ENCODE measurements at regions not wholly inside any gene's neighbourhood (a gene's known extent, or its start where the extent isn't known, plus 50 kb on each side); places are given as distances from the start of the nearest gene placed in this dataset.

DNA sequence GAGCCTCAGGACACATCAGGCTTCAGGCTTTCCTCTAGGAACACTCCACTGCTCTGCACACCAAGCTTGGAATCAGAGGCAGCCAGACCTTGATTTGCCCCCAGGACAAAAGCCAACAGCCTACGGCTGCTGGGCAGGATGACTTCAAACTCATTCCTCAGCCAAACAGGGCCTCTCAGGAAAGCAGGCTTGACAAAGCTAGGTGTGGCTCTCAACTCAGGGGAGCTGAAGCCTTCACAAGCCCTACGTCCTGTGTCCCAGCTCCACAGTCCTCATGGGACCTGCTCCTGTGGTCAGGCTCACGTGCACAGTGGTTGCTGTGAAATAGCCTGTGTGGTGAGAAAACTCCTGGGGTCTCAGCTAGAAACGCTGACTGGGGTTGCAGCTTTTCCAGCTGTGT is 398.9 kb upstream of the ZNF507 start:
- Histone ChIP-seq H3K9me3 (ENCODE audit: control insufficient read depth in 4 of 4, insufficient read depth in 3 of 4, low read length in 3 of 4) (no peaks in the 10 kb centered on the region), H3K27ac (ENCODE audit: low read depth in 1 of 2, low read length in 1 of 2) (no peak overlapping the region), H3K9ac (ENCODE audit: insufficient read depth in 1 of 2, low read length in 2 of 2) (no peak overlapping the region), H3K4me1 (ENCODE audit: control insufficient read depth in 5 of 5, insufficient read depth in 5 of 5, low read length in 5 of 5) (peaks cover 0 to 26% (median 9%) of the 10 kb centered on the region in 5 donors), H3K27me3 (ENCODE audit: control insufficient read depth in 3 of 3, insufficient read depth in 3 of 3, low read length in 2 of 3) (no peaks in the 10 kb centered on the region), H3K36me3 (ENCODE audit: control insufficient read depth in 4 of 4, insufficient read depth in 4 of 4, low read length in 4 of 4) (no peaks in the 10 kb centered on the region), H3K4me3 (no peak overlapping the region)
- TF ChIP-seq, protein P1, sequence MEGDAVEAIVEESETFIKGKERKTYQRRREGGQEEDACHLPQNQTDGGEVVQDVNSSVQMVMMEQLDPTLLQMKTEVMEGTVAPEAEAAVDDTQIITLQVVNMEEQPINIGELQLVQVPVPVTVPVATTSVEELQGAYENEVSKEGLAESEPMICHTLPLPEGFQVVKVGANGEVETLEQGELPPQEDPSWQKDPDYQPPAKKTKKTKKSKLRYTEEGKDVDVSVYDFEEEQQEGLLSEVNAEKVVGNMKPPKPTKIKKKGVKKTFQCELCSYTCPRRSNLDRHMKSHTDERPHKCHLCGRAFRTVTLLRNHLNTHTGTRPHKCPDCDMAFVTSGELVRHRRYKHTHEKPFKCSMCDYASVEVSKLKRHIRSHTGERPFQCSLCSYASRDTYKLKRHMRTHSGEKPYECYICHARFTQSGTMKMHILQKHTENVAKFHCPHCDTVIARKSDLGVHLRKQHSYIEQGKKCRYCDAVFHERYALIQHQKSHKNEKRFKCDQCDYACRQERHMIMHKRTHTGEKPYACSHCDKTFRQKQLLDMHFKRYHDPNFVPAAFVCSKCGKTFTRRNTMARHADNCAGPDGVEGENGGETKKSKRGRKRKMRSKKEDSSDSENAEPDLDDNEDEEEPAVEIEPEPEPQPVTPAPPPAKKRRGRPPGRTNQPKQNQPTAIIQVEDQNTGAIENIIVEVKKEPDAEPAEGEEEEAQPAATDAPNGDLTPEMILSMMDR (IDR thresholded peaks at IDR 0.05; ENCODE audit: control extremely low read depth, extremely low read depth), result no peak
- ATAC-seq (ENCODE audit: insufficient read depth, low FRiP score) (no peak), DNase-seq (no peak)
- 64 to 75% methylated on average over 4 of the region's 4 CpGs for WGBS, 2 donors

DNA sequence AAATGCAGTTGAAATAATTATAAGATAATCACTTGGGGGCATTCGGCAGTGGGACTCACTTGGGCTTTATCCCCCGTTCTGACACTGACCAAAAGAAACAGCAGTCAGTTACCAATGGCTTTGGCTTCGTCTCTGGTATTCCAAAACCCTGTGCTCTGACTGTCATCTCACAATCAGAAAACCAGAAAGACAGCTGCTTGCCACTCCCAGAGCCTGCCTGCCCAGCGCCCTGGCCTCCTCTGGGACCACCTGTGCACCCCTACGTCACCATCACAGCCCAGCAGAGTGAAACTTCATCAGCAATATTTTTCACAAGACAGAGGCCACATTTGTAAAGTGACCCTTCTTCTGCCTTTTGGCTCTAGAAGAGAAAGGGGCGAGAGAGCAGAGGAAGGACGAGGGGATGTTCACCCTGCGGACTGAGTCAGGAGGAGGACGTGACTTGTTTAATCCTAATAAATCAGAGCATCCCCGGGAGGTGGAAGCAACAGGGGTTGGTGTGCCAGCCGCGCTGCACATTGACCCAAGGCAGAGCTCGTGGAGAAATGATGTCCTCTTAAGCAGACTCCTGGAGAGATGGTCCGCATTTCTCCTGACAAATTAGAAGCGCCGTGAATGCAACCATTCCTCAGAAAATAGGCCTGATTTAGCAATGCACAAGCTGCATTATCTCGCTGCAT is 397.8 kb upstream of the ZNF507 start:
- TF ChIP-seq, protein P1 (IDR thresholded peaks at IDR 0.05; ENCODE audit: control extremely low read depth, extremely low read depth), result no peak
- Histone ChIP-seq H3K9me3 (ENCODE audit: control insufficient read depth in 4 of 4, insufficient read depth in 3 of 4, low read length in 3 of 4) (no peaks in the 10 kb centered on the region), H3K27ac (ENCODE audit: low read depth in 1 of 2, low read length in 1 of 2) (no peak overlapping the region), H3K9ac (ENCODE audit: insufficient read depth in 1 of 2, low read length in 2 of 2) (no peak overlapping the region), H3K4me1 (ENCODE audit: control insufficient read depth in 5 of 5, insufficient read depth in 5 of 5, low read length in 5 of 5) (peaks cover 0 to 26% (median 9%) of the 10 kb centered on the region in 5 donors), H3K27me3 (ENCODE audit: control insufficient read depth in 3 of 3, insufficient read depth in 3 of 3, low read length in 2 of 3) (no peaks in the 10 kb centered on the region), H3K4me3 (no peak overlapping the region), H3K36me3 (ENCODE audit: control insufficient read depth in 4 of 4, insufficient read depth in 4 of 4, low read length in 4 of 4) (no peaks in the 10 kb centered on the region)
- DNase-seq (no peak), ATAC-seq (ENCODE audit: insufficient read depth, low FRiP score) (no peak)
- 92 to 94% methylated on average over 17 of the region's 17 CpGs for WGBS, 2 donors

DNA sequence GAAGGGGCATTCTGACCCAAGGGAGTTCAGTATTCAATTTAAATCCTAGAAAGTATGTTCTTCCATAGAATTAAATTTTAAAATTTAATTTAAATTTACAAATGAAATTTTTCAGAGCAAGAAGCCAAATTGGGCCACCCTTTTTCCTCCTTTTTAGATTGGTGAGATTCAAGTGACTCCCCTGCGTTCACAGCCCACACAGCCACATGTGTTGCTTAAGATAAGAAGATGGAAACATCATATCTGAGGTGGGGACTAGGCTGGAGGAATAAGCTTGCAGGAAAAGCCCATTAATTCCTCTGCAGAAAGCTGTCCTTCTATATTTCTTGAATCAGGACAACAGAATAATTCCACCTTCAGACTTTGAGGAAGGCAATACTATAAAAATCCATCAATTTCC is 392.7 kb upstream of the ZNF507 start:
- Histone ChIP-seq H3K27ac (ENCODE audit: low read depth in 1 of 2, low read length in 1 of 2) (no peak overlapping the region), H3K4me3 (no peak overlapping the region), H3K36me3 (ENCODE audit: control insufficient read depth in 4 of 4, insufficient read depth in 4 of 4, low read length in 4 of 4) (no peaks in the 10 kb centered on the region), H3K27me3 (ENCODE audit: control insufficient read depth in 3 of 3, insufficient read depth in 3 of 3, low read length in 2 of 3) (no peaks in the 10 kb centered on the region), H3K9ac (ENCODE audit: insufficient read depth in 1 of 2, low read length in 2 of 2) (no peak overlapping the region), H3K4me1 (ENCODE audit: control insufficient read depth in 5 of 5, insufficient read depth in 5 of 5, low read length in 5 of 5) (peaks cover 0 to 11% (median 3%) of the 10 kb centered on the region in 5 donors), H3K9me3 (ENCODE audit: control insufficient read depth in 4 of 4, insufficient read depth in 3 of 4, low read length in 3 of 4) (peaks cover 0 to 2% (median 0%) of the 10 kb centered on the region in 4 donors)
- TF ChIP-seq, protein P1 (IDR thresholded peaks at IDR 0.05; ENCODE audit: control extremely low read depth, extremely low read depth), result no peak
- ATAC-seq (ENCODE audit: insufficient read depth, low FRiP score) (no peak), DNase-seq (no peak)
- 54 to 80% methylated on average over 1 of the region's 1 CpG for WGBS, 2 donors

DNA sequence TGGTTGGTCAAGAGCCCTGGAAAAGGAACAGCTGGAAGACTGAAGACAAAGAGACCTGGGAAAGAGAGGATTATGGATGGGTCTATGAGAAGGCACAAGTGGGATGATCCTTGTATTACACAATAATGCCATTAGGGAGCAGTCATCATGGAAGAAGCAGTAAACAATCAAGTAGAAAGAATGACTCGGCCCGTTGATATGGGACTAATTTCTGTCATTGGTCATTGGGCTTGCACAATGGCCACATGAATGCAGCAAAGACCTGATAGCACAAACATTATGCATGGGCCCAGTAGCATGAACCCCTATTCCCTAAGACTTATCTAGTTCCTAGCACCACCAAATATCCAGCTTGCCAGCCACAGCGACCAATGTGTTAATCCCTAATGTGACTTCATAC is 390.3 kb upstream of the ZNF507 start:
- ATAC-seq (ENCODE audit: insufficient read depth, low FRiP score) (no peak), DNase-seq (no peak)
- H3K27ac ChIP-seq (ENCODE audit: low read depth in 1 of 2, low read length in 1 of 2), result no peak overlapping the region
- H3K9ac ChIP-seq (ENCODE audit: insufficient read depth in 1 of 2, low read length in 2 of 2), result no peak overlapping the region
- H3K4me3 ChIP-seq, result no peak overlapping the region
- no peaks in the 10 kb centered on the region for H3K36me3 ChIP-seq (ENCODE audit: control insufficient read depth in 4 of 4, insufficient read depth in 4 of 4, low read length in 4 of 4)
- peaks cover 0 to 2% (median 0%) of the 10 kb centered on the region in 4 donors for H3K9me3 ChIP-seq (ENCODE audit: control insufficient read depth in 4 of 4, insufficient read depth in 3 of 4, low read length in 3 of 4)
- TF ChIP-seq, protein P1 (IDR thresholded peaks at IDR 0.05; ENCODE audit: control extremely low read depth, extremely low read depth), result no peak
- H3K4me1 ChIP-seq (ENCODE audit: control insufficient read depth in 5 of 5, insufficient read depth in 5 of 5, low read length in 5 of 5), result peaks cover 0 to 21% (median 6%) of the 10 kb centered on the region in 5 donors
- WGBS, 2 donors, result 90 to 94% methylated on average over 3 of the region's 3 CpGs
- no peaks in the 10 kb centered on the region for H3K27me3 ChIP-seq (ENCODE audit: control insufficient read depth in 3 of 3, insufficient read depth in 3 of 3, low read length in 2 of 3)

Data from lung (tissue), 11 donors.